GM19455 (cell line): ENCODE measurements at regions not wholly inside any gene's neighbourhood (a gene's known extent, or its start where the extent isn't known, plus 50 kb on each side); places are given as distances from the start of the nearest gene placed in this dataset.
"Not testable (repeated sequence)": the region's sequence is repeated elsewhere in the genome, so short reads cannot be mapped to it uniquely, and the experiment has no call there.

Experiments used
- ATAC-seq: cut with Tn5 transposase; IDR thresholded peaks from one replicate; pipeline ENCODE4 v1.9.1; 2021; ENCODE audit not compliant: unreplicated experiment

DNA sequence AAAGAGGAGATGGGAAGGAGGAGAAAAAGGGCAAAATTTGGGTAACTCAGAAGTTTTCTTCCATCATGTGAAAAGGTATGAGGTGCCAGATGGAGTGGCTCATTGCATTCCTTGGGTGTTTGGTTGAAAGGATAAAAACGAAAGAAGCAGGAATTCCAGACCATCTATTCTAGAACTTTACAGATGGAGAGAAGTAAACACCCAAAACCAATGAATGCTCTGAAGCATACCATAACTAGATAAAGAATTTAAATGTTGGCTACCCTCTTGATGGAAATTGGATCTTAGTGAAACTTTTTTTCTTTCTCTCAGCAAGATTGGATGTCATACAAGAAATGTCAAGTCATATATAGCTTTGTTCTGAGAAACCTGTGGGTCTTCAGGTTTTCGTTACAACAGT lies 175.6 kb upstream of the FAR2 start:
- ATAC-seq: no peak

DNA sequence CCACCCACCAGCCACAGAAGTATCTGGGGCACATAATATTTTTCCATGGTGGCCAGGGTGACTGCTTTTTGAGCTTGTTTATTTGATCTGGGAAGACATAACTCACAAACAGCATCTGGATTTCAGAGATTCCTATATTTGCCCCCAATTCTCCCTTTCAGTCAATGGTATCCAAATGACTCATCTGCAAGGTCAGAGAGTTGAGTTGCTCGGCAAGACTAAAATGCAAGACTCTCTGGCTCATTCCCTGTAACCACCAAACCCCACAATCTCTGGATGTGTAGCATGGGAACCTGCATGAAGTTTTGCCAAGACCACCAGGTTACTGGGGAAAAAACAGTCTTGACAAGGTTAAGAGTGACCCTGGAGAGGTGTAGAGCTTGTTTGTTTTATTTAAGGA lies 174.9 kb upstream of the FAR2 start:
- ATAC-seq: no peak

DNA sequence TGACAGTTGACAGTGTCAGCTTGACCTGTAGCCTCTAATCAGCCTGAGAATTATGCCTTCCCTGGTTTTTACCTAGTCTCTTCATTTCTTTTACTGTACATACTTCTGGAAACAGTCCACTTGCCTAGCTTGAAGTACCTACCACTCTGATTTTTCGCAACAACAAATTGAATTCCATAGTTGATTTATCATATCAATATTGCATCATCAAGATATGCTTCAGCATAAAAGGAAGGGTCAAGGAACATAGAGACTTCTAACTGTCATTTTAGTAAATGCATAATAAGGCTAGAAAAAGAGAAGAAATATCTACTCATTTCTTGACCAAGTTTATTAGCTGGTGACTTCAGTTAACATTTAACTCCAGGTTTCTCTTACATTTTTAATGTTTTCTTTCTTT lies 174.2 kb upstream of the FAR2 start:
- ATAC-seq: no peak

DNA sequence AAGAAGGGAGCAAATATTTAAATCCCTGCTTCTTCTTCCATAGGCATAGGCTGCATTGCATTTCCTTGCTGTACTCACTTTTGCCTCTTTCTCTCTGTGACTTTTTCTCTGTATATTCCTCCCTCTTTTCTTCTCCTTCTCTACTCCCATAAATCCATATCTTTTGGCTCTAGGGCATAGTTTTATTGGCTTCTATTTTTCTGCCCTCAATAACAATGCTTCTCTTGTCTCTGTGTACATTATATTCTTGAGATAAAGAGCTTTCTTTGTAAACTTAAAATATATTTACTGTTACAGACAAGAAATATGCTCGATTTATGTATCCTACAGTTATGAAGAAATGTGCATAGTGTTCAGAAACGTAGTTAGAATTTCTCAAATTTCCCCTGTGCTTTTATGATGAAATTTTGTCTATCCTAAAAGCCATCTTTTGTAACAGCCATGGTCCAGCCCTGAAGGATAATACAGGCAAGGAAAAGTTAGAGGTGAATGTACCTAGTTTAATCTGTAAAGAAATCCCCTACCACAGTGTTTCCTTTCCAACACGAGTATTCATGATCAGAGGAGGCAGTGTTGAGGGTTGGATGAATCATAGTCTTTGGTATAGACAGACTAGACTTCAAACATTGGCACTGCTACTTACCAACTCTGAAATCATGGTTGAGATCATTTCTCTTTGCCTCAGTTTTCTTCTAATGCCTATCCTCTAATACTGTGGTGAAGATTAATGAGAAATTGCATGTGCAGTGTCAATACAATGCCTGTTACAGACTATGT lies 173.3 kb upstream of the FAR2 start:
- ATAC-seq: no peak

DNA sequence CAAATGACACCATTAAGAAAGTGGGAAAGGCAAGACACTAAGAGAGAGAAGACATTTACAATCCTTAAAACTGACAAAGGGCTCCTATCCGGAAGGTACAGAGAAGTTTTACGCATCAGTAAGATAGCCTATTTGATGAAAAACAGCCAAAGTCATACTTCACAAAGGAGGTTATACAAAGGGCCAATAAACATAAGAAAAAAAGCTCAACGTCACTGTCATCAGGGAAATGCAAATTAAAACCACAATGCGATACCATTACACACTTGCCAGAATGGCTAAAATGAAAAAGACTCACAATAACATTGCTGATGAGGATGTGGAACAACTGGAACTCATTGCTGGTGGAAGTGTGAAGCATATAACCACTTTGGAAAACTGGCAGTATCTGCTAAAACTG lies 168.6 kb upstream of the FAR2 start:
- no peak for ATAC-seq

DNA sequence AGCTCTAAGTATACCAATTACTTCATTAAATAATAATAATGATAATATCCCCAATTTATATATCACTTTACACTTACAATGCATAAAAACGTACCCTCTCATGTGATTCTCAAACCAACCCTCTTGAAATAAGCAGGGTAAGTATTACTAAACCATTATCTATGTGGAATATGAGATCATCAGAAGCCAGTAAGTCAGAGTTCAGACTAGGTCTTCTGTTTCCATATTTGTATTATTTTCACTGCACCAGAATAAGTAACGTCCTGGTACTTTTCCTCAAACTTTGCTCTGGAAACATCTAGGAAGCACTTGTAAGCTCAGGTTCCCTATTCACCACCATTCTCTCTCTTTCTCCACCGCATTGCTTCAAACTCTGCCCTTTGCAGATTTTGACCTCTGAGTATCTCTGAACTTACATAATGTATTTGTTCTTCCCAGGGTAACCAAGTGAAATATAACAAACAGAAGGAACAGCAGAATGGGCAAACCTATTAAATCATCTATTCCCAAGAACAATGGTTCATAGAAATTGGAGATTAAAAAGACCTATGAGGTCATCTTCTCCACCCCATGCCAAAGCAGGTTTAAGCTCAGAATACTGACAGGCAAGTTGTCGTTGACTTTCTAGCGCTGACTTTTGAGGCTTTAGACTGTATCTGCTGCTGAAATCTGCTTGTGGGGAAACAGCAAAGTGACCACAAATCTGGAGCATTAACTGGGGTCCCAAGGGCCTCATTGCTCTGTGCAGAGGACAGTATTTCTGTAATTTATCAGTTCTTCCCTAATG lies 161.3 kb upstream of the FAR2 start:
- ATAC-seq: no peak

DNA sequence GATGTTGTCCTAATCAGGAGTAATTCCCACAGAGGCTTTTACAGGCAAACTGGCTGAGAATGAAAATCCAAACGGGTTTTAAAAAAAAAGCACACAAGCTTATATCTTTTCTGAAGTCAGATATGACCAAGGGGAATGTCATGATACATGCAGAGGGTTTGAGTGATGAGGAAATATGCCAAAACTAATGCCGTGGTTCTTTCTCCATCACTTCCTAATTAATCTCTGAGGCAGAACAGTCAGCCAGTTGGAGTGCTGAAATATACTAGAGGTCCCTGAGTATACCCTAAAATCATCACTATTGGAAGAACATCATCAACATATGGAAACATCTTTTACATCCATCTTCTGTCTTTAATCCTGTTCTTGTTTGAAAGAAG lies 160.8 kb upstream of the FAR2 start:
- ATAC-seq: no peak

DNA sequence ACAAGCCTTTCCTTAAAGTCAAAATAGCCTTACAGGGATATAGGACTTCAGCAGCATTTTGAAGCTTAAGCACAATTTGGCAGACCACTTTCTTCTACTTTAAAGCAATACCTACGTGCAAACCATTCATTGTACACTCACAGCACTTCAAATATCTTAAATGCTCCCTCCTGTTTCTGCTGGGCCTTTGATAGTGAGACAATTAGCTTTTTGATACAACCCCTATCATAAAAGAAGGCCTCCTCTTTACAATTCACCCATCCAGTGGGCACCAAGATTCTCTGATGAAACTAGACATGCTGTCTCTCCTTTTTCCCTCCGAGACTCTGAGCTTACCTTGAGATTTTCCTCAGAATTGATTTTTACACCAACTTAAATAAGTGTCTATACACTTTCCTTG lies 157.5 kb upstream of the FAR2 start:
- no peak for ATAC-seq

DNA sequence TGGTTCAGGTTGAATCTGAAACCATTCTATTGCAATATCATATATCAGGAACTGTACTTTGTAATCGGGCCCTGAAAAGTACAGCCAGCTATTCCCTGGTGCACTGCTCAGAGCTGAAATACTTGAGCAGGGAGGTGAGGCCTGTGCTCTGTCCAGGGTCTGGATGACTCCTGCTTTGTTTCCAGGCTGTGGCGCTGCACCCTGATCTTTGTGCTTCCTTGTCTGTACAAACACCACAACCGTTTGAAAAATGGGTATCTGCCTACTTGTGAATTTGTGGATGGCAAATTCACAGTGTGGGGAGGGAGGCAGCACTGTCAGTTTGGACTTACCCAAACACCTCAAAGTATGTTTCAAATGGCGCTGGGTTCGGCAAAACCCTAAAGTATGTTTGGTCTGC lies 155.4 kb upstream of the FAR2 start:
- ATAC-seq: no peak

DNA sequence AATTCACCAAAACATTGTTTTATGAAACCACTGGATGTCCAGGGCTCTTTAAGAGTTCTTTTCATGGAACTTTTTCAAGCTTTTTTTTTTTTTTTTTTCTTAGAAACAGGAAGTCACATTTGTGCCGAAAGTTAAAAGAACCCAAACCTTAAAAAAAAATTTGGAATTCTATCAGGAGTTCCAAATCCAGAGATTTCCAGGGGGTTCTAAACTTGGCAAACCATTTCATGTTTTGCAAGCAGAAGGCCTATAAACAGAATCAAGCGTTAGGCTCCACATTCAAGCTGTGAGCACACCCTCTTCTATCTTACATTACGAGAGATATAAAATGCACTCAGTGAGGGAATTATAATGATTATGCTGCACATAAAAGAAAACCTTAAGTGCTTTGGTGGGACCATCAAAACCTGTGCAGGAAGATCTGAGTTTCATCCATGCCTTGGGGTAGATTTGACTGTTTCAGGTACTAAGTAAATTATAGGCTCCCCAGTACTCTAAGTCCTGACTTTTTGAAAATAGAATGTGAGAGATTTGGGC lies 154.8 kb upstream of the FAR2 start:
- ATAC-seq: no peak

DNA sequence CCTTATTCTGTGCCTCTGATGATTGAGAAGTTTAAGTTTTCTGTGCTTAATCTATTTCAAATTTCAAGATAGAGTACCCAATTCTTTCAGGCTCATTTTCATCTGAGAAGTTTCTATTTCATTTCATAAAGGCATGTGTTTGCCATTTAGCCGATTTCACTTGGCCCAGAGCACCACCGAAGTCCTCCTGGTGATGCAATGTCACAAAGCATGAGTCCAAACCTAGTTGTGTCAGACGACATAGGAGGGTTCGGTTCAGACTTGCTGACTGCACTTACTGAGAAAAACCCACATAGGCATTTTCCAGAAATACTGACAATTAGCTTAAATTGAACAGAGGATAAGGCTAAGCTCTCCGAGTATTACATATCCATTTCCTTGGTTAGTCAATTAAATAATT lies 152.4 kb upstream of the FAR2 start:
- no peak for ATAC-seq

DNA sequence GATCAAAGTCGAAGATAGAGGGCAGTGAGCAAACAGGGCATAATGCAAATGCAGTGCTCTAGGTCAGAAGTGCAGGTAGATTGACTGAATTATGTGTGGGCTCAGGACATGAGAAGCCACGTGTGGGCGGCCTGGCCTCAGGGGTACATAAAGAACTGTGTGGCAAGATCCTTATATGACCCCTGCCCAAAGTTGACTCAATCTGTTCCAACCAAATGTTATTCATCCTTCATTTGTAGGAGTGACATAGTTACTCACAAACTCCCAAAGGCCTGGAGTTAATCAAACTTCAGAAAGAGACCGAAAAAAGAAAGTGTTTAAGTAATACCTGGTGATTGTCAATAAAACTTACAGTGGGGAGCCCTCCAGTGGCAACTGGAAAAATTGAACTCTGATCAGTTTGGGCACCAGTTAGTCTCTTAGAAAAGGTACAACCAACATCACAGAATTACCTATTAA lies 150.4 kb upstream of the FAR2 start:
- ATAC-seq: no peak

DNA sequence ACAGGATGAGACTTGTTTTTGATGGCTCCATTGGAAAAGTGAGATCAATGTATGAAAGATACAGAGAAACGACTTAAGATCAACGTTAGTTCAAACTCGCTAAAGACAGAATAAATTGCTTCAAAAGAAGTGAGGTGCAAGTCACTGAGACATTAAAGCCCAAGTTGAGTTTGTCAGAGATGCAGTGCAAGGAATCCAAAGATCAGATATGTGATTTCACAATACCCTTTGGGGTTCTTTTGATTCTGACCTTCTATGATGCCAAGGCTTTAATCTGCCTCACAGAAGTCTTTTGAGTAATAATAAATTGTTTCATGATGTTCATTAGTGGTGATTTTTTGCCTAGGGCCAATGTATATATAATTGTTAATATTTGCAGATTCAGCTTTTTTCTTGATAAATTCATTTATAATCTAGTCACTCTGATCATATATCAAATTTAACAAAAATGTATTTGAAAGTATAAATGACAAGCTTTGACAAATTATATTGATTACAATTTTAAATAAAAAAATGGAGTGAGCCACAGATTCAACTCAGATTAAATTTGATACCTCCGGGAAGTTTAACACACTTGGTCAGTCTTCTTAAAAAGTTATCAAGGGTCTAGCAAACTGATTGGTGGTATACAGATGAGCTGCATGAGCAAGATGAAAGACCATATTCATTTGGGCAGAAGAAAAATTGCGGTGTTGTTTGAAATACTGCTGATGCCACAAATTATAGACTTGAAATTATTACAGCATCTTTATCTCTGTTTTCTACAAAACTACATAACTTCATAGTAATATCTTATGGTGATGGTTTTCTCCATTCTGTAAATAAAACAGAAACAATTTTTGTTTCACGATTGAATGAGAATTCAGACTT lies 144.8 kb upstream of the FAR2 start:
- ATAC-seq: no peak

DNA sequence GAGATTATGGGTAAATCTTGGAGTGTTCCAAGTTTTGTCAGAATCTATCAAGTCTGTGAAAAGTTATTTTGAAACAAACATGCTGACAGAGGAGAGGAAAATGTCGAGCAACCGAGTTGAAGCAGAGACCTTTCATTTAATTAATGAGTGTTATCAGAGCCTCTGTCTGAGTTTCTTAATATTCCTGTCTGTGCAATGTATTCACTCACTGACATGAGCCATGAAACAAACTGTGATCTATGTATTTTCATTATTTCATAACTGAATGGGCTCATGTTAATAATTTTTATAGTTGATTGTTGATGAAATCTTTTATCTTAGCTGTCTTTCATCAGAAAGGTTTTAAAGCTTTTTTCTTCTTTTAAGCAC lies 144.2 kb upstream of the FAR2 start:
- no peak for ATAC-seq

DNA sequence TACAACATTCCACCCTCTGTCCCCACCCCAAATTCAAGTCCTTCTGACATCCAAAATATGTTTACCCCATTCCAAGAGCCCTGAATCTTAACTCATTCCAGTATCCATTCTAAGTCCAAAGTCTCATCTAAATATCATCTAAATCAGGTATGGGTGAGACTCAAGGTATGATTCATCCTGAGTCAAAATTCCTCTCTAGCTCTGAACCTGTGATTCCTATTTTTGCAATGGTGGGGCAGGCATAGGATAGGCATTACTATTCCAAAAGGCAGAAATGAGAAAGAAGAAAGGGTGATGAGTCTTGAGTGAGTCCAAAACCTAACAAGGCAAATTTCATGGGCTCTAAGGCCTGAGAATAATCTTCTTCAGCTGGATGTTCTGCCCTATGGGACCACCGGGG lies 140.3 kb upstream of the FAR2 start:
- no peak for ATAC-seq

DNA sequence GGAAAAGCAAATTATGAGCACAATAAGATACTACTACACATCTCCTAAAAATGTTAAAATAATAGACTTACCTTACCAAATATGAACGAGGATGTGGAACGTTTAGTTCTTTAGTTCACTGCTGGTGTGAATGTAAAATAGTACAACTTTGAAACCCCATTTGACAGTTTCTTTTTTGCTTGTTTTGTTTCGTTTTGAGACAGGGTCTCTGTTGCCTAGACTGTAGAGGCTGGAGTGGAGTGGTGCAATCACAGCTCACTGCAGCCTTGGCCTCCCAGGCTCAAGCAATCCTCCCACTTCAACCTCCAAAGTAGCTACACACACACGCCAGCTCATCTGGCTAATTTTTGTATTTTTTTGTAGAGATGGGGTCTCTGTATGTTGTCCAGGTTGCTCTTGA lies 136.4 kb upstream of the FAR2 start:
- ATAC-seq: no peak

DNA sequence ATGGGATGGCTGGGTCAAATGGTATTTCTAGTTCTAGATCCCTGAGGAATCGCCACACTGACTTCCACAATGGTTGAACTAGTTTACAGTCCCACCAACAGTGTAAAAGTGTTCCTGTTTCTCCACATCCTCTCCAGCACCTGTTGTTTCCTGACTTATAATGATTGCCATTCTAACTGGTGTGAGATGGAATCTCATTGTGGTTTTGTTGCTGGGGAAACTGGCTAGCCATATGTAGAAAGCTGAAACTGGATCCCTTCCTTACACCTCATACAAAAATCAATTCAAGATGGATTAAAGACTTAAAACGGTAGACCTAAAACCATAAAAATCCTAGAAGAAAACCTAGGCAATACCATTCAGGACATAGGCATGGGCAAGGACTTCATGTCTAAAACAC lies 131.5 kb upstream of the FAR2 start:
- not testable (repeated sequence) for ATAC-seq

DNA sequence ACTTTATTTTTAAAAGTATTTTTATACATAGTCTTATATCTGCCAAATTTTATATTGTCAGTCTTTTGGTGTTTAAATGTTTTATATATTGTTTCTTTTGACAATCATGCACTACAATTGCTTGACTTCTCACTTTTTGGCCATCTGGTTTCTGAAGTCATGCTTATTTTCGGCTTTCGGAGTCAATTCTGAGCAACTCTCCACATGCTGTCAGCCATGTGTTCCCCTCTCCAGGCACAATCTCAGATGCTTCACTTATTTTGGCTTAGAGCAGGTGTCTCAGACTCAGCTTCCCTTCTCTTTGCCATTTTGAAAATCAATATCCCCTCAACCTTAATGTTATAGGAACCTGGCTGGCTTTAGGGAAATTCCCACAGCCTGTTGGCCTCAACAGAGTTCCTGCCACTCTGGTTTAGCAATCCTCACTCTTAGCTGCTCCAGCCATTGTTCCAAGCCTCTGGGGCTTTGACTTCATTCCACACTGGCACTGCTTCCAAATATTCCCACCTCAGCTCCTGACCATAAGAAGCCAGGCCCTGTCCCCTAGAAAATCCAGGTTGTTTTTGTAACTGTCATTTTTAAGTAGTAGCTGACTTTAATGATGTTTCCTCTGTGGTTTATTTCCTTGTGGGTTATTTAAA lies 125.5 kb upstream of the FAR2 start:
- no peak for ATAC-seq

DNA sequence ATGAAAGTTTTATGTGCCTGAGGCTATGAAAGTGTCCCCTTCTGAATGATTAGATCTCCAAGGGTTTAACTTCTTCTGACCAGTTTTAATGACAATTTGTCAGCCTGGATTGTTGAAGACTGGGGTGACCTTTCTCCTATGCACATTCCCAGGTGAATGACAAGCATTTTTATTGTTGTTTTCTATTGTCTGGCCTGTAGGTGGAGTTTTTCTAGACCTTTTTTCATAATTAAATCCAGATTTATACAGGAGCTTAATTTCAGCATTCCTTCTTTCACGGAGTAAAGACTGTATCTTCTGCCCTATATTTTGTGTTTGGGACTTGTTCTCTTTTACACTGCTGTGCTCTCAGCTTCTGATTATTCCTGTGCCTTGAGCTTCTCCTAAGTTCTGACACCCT lies 125.0 kb upstream of the FAR2 start:
- no peak for ATAC-seq

DNA sequence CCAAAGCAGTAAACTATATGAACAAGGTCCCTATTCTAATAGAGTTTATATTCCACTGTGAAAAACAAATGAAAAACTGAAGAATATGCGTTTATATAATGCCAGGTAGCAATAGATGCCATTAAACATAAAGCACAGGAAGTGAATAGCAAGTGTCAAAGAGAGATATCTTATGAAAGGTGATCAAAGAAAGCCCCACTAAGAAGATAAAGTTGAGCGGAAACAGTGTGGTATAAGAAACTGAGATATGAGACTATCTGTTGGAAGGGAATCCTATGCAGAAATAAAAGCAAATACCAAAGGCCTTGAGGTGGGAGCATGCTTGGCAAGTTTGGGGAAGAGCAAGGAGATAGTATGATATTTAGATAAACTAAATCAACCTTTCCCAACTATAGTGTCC lies 123.1 kb upstream of the FAR2 start:
- ATAC-seq: no peak

DNA sequence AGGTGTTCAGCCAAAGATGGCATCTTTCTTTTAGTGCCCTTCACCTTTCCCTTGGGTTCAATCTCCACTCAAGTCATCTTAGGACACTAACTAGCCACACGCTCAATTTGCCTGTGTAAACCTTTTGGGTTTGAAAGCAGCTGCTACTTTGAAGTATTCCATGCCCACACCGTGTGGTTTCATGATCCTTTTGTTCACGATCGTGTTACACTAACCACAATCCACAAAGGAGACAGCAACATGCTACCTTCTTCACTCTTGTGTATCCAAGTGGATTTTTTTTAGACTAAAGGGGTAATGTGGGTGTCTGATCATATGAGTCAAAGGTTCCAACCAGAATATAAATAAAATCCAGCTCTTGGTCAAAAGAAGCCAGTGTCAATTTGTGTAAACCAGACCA lies 122.7 kb upstream of the FAR2 start:
- no peak for ATAC-seq
